HG03025 (cell line): ENCODE measurements at regions not wholly inside any gene's neighbourhood (a gene's known extent, or its start where the extent isn't known, plus 50 kb on each side); places are given as distances from the start of the nearest gene placed in this dataset.

ENCODE experiments used
- ATAC-seq: cut with Tn5 transposase; IDR thresholded peaks from one replicate; pipeline ENCODE4 v1.9.1; 2021; ENCODE audit warnings: mild to moderate bottlenecking, moderate library complexity; ENCODE audit not compliant: unreplicated experiment, low FRiP score

GRCh38 chr4:41865306-41865980 is 69.8 kb upstream of the TMEM33 start:
- ATAC-seq = no peak

- no peak for ATAC-seq
Measured at GRCh38 chr4:41859087-41859486, 76.1 kb upstream of the TMEM33 start.

GRCh38 chr4:41857226-41857641 is 78.0 kb upstream of the TMEM33 start:
- no peak for ATAC-seq

GRCh38 chr4:41856797-41857196 is 78.4 kb upstream of the TMEM33 start:
- no peak for ATAC-seq

GRCh38 chr4:41853973-41854372 is 81.3 kb upstream of the TMEM33 start:
- no peak for ATAC-seq

GRCh38 chr4:41852229-41852628 is 83.0 kb upstream of the TMEM33 start:
- ATAC-seq = no peak

GRCh38 chr4:41851621-41852020 is 83.6 kb upstream of the TMEM33 start:
- ATAC-seq = no peak

- ATAC-seq = no peak
Measured at GRCh38 chr4:41844327-41844726, 90.9 kb upstream of the TMEM33 start.

- peak; percentile 68 for ATAC-seq
Measured at GRCh38 chr4:41839916-41840854, 91.7 kb upstream of the PHOX2B start.

GRCh38 chr4:41838590-41838989 is 90.1 kb upstream of the PHOX2B start:
- no peak for ATAC-seq

GRCh38 chr4:41835321-41835995 is 86.9 kb upstream of the PHOX2B start:
- no peak for ATAC-seq

GRCh38 chr4:41832961-41833360 is 84.4 kb upstream of the PHOX2B start:
- ATAC-seq = no peak

- no peak for ATAC-seq
Measured at GRCh38 chr4:41822325-41822724, 73.8 kb upstream of the PHOX2B start.

- ATAC-seq = no peak
Measured at GRCh38 chr4:41820473-41820872, 71.9 kb upstream of the PHOX2B start.

GRCh38 chr4:41819621-41820020 is 71.1 kb upstream of the PHOX2B start:
- ATAC-seq = no peak

GRCh38 chr4:41815473-41815872 is 66.9 kb upstream of the PHOX2B start:
- ATAC-seq = no peak

GRCh38 chr4:41814565-41814964 is 66.0 kb upstream of the PHOX2B start:
- ATAC-seq = no peak

- no peak for ATAC-seq
Measured at GRCh38 chr4:41806807-41807206, 58.3 kb upstream of the PHOX2B start.

GRCh38 chr4:41802590-41802989 is 54.1 kb upstream of the PHOX2B start:
- ATAC-seq = no peak

- no peak for ATAC-seq
Measured at GRCh38 chr4:41799126-41799525, 50.6 kb upstream of the PHOX2B start.
